ENCODE measurements at regions not wholly inside any gene's neighbourhood (a gene's known extent, or its start where the extent isn't known, plus 50 kb on each side); places are given as distances from the start of the nearest gene placed in this dataset.

DNA sequence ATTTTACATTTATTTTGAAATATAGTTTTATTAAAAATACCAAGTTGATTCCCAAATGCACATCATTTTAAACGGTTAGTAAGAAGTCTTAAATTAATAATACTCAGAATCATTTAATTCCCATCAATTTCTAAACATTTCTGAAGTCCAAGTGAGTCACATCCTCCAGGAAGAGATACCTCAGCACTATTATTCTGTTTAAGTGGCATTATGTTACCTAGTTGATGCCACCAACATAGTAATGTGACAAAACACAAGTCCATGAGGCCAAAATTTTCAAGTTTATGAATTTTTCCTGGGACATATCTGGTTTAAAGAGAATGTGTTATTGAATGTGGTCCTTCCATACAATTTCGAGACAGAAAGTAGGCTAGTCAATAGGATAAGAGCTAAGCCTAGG is 1348.3 kb upstream of the CDH9 start:
- no peak for TF ChIP-seq JUN (IDR thresholded peaks at IDR 0.05; ENCODE audit: low read depth, low read length)
- TF ChIP-seq POLR2AphosphoS5 (IDR thresholded peaks at IDR 0.05; ENCODE audit: low read depth, low read length) = no peak
- no peak for TF ChIP-seq TAF1 (IDR thresholded peaks at IDR 0.05; ENCODE audit: low read depth, low read length)
- TF ChIP-seq SP2 (IDR thresholded peaks at IDR 0.05; ENCODE audit: low read length) = no peak

Data from H1 (cell line).